ENCODE measurements at regions not wholly inside any gene's neighbourhood (a gene's known extent, or its start where the extent isn't known, plus 50 kb on each side); places are given as distances from the start of the nearest gene placed in this dataset.

GRCh38 chr17:17403899-17404576 is 72.8 kb upstream of the MED9 start:
- Mint-ChIP-seq H3K4me3 (peak overlapping the region; percentile 81), H3K27me3 (no peaks in the 10 kb centered on the region), H3K4me1 (peaks cover 47% of the 10 kb centered on the region), H3K27ac (peak overlapping the region; percentile 95), H3K9me3 (ENCODE audit: insufficient read depth) (no peaks in the 10 kb centered on the region)
- peak overlapping the region; percentile 43 for H3K9ac ChIP-seq (ENCODE audit: low read length)
- CTCF ChIA-PET = interaction anchor here (1.7 kb wide), 1 partner anchor 49 kb away, joined by 4 read pairs; no protein-coding TSS in a partner anchor
- H3K27me3 ChIP-seq (replicated peaks in 1 of 4; ENCODE audit: control extremely low read depth in 1 of 4, control insufficient read depth in 3 of 4, insufficient read depth in 4 of 4, low read length in 3 of 4) = no peaks in the 10 kb centered on the region
- peaks cover 32 to 45% of the 10 kb centered on the region in 2 donors for H3K4me1 ChIP-seq (ENCODE audit: control insufficient read depth in 2 of 2, insufficient read depth in 2 of 2, low read length in 2 of 2)
- DNase-seq = peak; percentile 78
- WGBS (ENCODE audit: insufficient coverage) = 4% methylated on average over 14 of the region's 17 CpGs
- no peaks in the 10 kb centered on the region for H3K36me3 ChIP-seq (replicated peaks in 1 of 2; ENCODE audit: control extremely low read depth in 1 of 2, control insufficient read depth in 1 of 2, extremely low read depth in 1 of 2, insufficient read depth in 2 of 2, low read length in 1 of 2)
- H3K79me2 ChIP-seq (ENCODE audit: control insufficient read depth, insufficient read depth, low read length) = no peaks in the 10 kb centered on the region
- H3K9me3 ChIP-seq (ENCODE audit: control extremely low read depth in 1 of 3, control insufficient read depth in 2 of 3, insufficient read depth in 1 of 3, low read length in 2 of 3) = peaks cover 0 to 9% (median 0%) of the 10 kb centered on the region in 3 donors
- no peak for TF ChIP-seq EZH2 (IDR thresholded peaks at IDR 0.05; ENCODE audit: borderline replicate concordance, insufficient read depth, low read depth, low read length, poor library complexity, severe bottlenecking)
- no peak for TF ChIP-seq CTCF (IDR thresholded peaks at IDR 0.05)
- peak overlapping the region in 3 of 5 experiments; percentile 24 to 32 (median 29) for H3K4me3 ChIP-seq (ENCODE audit: control extremely low read depth in 1 of 5, extremely low read depth in 1 of 5, insufficient read depth in 1 of 5, low read depth in 2 of 5, low read length in 4 of 5)
- intact Hi-C loops (cut with micrococcal nuclease) = no loop called here
- ATAC-seq (ENCODE audit: low read depth) = peak; percentile 93
- POLR2A ChIA-PET = no interaction called here
- peak overlapping the region; percentile 50 to 62 for H3K27ac ChIP-seq (ENCODE audit: low read length in 2 of 2)
- no peaks in the 10 kb centered on the region for H4K20me1 ChIP-seq (ENCODE audit: control insufficient read depth, insufficient read depth, low read length, poor library complexity, severe bottlenecking)
- H2AFZ ChIP-seq (ENCODE audit: insufficient read depth, low read depth, low read length, poor library complexity, severe bottlenecking) = peak overlapping the region; percentile 74
- peak overlapping the region; percentile 77 for H3K4me2 ChIP-seq (replicated peaks; ENCODE audit: low read depth, low read length, poor library complexity, severe bottlenecking)

GRCh38 chr17:17405673-17406072 is 71.1 kb upstream of the MED9 start:
- H2AFZ ChIP-seq (ENCODE audit: insufficient read depth, low read depth, low read length, poor library complexity, severe bottlenecking) = no peak overlapping the region
- intact Hi-C loops (cut with micrococcal nuclease) = no loop called here
- ChIA-PET POLR2A (no interaction called here), CTCF (no interaction called here)
- TF ChIP-seq CTCF (IDR thresholded peaks at IDR 0.05) (no peak), EZH2 (IDR thresholded peaks at IDR 0.05; ENCODE audit: borderline replicate concordance, insufficient read depth, low read depth, low read length, poor library complexity, severe bottlenecking) (no peak)
- H3K27ac ChIP-seq (ENCODE audit: low read length in 2 of 2) = no peak overlapping the region
- 82% methylated on average over 2 of the region's 2 CpGs for WGBS (ENCODE audit: insufficient coverage)
- H3K36me3 ChIP-seq (replicated peaks in 1 of 2; ENCODE audit: control extremely low read depth in 1 of 2, control insufficient read depth in 1 of 2, extremely low read depth in 1 of 2, insufficient read depth in 2 of 2, low read length in 1 of 2) = no peaks in the 10 kb centered on the region
- no peak overlapping the region for H3K9ac ChIP-seq (ENCODE audit: low read length)
- no peak overlapping the region for H3K27ac Mint-ChIP-seq
- H3K4me1 Mint-ChIP-seq = peaks cover 38% of the 10 kb centered on the region
- H3K4me2 ChIP-seq (replicated peaks; ENCODE audit: low read depth, low read length, poor library complexity, severe bottlenecking) = no peak overlapping the region
- peaks cover 32 to 40% of the 10 kb centered on the region in 2 donors for H3K4me1 ChIP-seq (ENCODE audit: control insufficient read depth in 2 of 2, insufficient read depth in 2 of 2, low read length in 2 of 2)
- DNase-seq (no peak), ATAC-seq (ENCODE audit: low read depth) (no peak)
- H4K20me1 ChIP-seq (ENCODE audit: control insufficient read depth, insufficient read depth, low read length, poor library complexity, severe bottlenecking) = no peaks in the 10 kb centered on the region
- H3K4me3 ChIP-seq (ENCODE audit: control extremely low read depth in 1 of 5, extremely low read depth in 1 of 5, insufficient read depth in 1 of 5, low read depth in 2 of 5, low read length in 4 of 5) = no peak overlapping the region
- H3K79me2 ChIP-seq (ENCODE audit: control insufficient read depth, insufficient read depth, low read length) = no peaks in the 10 kb centered on the region
- H3K9me3 ChIP-seq (ENCODE audit: control extremely low read depth in 1 of 3, control insufficient read depth in 2 of 3, insufficient read depth in 1 of 3, low read length in 2 of 3) = peaks cover 0 to 9% (median 0%) of the 10 kb centered on the region in 3 donors
- no peaks in the 10 kb centered on the region for H3K9me3 Mint-ChIP-seq (ENCODE audit: insufficient read depth)
- H3K27me3 ChIP-seq (replicated peaks in 1 of 4; ENCODE audit: control extremely low read depth in 1 of 4, control insufficient read depth in 3 of 4, insufficient read depth in 4 of 4, low read length in 3 of 4) = no peaks in the 10 kb centered on the region
- H3K27me3 Mint-ChIP-seq = no peaks in the 10 kb centered on the region
- H3K4me3 Mint-ChIP-seq = no peak overlapping the region
